Activated CD4-positive, alpha-beta T cell treated with anti-CD3 and anti-CD28 coated beads, Interleukin-2, amount 10 ng/mL, durations not matched to agents 24 days and 14 days (primary cell): ENCODE measurements at regions not wholly inside any gene's neighbourhood (a gene's known extent, or its start where the extent isn't known, plus 50 kb on each side); places are given as distances from the start of the nearest gene placed in this dataset.
"Not testable (repeated sequence)": the region's sequence is repeated elsewhere in the genome, so short reads cannot be mapped to it uniquely, and the experiment has no call there.

Experiments
- DNase-seq: peaks from one replicate; pipeline ENCODE4 v3.0.0; 2022
- H3K27ac Mint-ChIP-seq: one replicate; pipeline ENCODE4 v1.8.0; 2022; ENCODE audit warnings: mild to moderate bottlenecking, mixed read lengths
- H3K27me3 Mint-ChIP-seq: one replicate; pipeline ENCODE4 v1.8.0; 2022; ENCODE audit warnings: mixed read lengths
- H3K36me3 Mint-ChIP-seq: one replicate; pipeline ENCODE4 v1.8.0; 2022; ENCODE audit warnings: low read depth, mild to moderate bottlenecking, mixed read lengths
- H3K4me1 Mint-ChIP-seq: one replicate; pipeline ENCODE4 v1.8.0; 2021; ENCODE audit warnings: mixed read lengths
- H3K4me3 Mint-ChIP-seq: one replicate; pipeline ENCODE4 v1.8.0; 2022; ENCODE audit warnings: mild to moderate bottlenecking, moderate library complexity, mixed read lengths
- H3K9me3 Mint-ChIP-seq: one replicate; pipeline ENCODE4 v1.8.0; 2021; ENCODE audit warnings: mixed read lengths
- intact Hi-C: fragments of 100-400 bp; cut with micrococcal nuclease; formaldehyde crosslinking; loops from one replicate; pipeline ENCODE4 v1.15.1; 2023

GRCh38 chr6:140388192-140388802, 1013.8 kb upstream of the CITED2 start:
- H3K9me3 Mint-ChIP-seq: peaks cover 8% of the 10 kb centered on the region
- H3K27me3 Mint-ChIP-seq: no peaks in the 10 kb centered on the region
- no peak overlapping the region for H3K27ac Mint-ChIP-seq
- intact Hi-C loops: no loop called here
- no peaks in the 10 kb centered on the region for H3K36me3 Mint-ChIP-seq
- H3K4me3 Mint-ChIP-seq: no peak overlapping the region
- H3K4me1 Mint-ChIP-seq: no peaks in the 10 kb centered on the region
- no peak for DNase-seq

- Mint-ChIP-seq H3K27me3 (no peaks in the 10 kb centered on the region), H3K4me3 (no peak overlapping the region), H3K27ac (no peak overlapping the region), H3K4me1 (no peaks in the 10 kb centered on the region), H3K9me3 (peaks cover 8% of the 10 kb centered on the region), H3K36me3 (no peaks in the 10 kb centered on the region)
- intact Hi-C loops: no loop called here
- DNase-seq: no peak
Measured at GRCh38 chr6:140385679-140386078, 1011.2 kb upstream of the CITED2 start.

DNA sequence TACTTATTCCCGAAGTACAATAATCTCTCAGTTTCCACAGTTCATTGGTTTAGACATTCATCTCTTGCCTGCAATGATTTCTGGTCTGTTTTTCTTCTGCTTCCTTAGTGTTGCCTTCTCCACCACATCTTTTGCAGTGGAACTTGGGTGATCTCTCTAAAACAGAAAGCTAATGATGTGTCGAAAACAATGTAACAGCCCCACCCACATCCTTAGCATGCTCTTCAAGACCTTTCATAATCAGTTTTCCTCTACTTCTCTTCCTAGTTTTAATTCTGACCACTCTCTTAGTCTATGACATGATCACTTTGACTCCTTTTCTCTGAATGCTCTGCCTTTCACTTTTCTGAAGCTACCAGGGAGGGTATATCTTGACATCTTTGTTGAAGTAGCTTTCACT, 1007.9 kb upstream of the CITED2 start:
- Mint-ChIP-seq H3K4me3 (no peak overlapping the region), H3K36me3 (no peaks in the 10 kb centered on the region), H3K4me1 (no peaks in the 10 kb centered on the region), H3K27me3 (no peaks in the 10 kb centered on the region), H3K9me3 (peaks cover 8% of the 10 kb centered on the region), H3K27ac (no peak overlapping the region)
- intact Hi-C loops: no loop called here
- no peak for DNase-seq

DNA sequence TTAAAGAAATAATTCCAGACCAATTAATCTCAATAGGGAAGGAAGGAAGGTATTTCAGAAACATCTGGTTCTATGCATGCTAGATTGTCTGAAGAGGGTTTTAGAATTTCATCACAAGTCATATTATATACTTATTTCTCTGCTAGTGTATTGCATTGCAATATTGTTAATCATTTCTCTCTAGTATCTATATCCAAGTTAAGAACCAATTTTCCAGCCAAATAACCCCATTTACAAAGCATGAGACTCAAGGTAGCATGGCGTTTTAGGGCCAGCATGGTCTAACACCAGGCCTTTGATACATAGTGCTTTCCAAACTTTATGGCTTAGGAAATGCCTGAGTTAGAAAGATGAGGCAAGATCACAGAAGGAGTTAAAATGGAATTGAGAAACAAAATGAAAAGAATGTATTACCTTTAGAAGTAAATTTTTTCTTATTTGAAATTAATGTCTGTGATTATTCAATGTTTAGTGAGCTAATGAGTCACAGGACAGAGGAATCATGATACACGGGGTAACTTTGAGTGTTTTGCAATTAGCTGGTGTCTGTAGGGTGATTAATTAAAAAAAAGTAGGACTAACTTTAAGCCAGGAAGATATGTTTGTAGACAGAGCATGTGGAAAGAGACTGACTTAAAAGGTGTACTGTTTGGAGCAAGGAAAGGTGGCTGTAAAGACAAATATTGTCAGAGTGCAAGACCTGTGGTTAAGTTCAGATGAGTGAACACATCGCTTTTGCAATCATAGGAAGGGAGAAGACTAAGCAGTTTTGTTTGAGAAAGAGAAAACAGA, 1006.2 kb upstream of the CITED2 start:
- Mint-ChIP-seq H3K9me3 (peaks cover 1% of the 10 kb centered on the region), H3K4me1 (no peaks in the 10 kb centered on the region), H3K27me3 (no peaks in the 10 kb centered on the region), H3K36me3 (no peaks in the 10 kb centered on the region), H3K4me3 (no peak overlapping the region), H3K27ac (no peak overlapping the region)
- no peak for DNase-seq
- intact Hi-C loops: no loop called here

DNA sequence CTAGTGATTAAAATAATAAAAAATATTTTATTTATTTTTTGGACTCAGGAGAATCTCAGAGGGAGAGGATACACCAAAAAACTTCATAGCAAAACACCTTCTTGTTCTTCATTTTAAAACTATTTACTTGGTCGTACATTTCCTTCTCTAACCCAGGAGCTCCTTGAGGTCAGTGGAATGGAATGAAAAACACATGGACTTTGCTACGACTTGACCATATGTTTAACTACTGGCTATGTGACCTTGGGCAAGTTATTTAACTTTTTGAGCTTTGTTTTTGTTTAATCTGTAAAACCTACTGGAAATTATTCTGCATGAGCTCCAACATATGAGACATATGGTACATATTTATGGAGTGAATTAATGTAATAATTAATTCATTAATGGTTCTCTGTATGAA, 1005.5 kb upstream of the CITED2 start:
- DNase-seq: no peak
- Mint-ChIP-seq H3K4me1 (no peaks in the 10 kb centered on the region), H3K27ac (no peak overlapping the region), H3K36me3 (no peaks in the 10 kb centered on the region), H3K9me3 (no peaks in the 10 kb centered on the region), H3K27me3 (no peaks in the 10 kb centered on the region), H3K4me3 (no peak overlapping the region)
- intact Hi-C loops: no loop called here

GRCh38 chr6:140376209-140376608, 1001.8 kb upstream of the CITED2 start:
- Mint-ChIP-seq H3K4me3 (no peak overlapping the region), H3K4me1 (no peaks in the 10 kb centered on the region), H3K36me3 (no peaks in the 10 kb centered on the region), H3K9me3 (no peaks in the 10 kb centered on the region), H3K27me3 (no peaks in the 10 kb centered on the region), H3K27ac (no peak overlapping the region)
- intact Hi-C loops: no loop called here
- no peak for DNase-seq

- H3K4me3 Mint-ChIP-seq, H3K9me3 Mint-ChIP-seq, DNase-seq, intact Hi-C loops, H3K27me3 Mint-ChIP-seq, H3K4me1 Mint-ChIP-seq, H3K36me3 Mint-ChIP-seq, H3K27ac Mint-ChIP-seq: not testable (repeated sequence)
Measured at GRCh38 chr6:140373728-140374127, 999.3 kb upstream of the CITED2 start.

GRCh38 chr6:140372064-140372463, 997.6 kb upstream of the CITED2 start:
- Mint-ChIP-seq H3K4me1 (no peaks in the 10 kb centered on the region), H3K9me3 (no peaks in the 10 kb centered on the region), H3K4me3 (no peak overlapping the region), H3K36me3 (no peaks in the 10 kb centered on the region), H3K27ac (no peak overlapping the region), H3K27me3 (no peaks in the 10 kb centered on the region)
- no peak for DNase-seq
- intact Hi-C loops: no loop called here

GRCh38 chr6:140370976-140371870, 996.8 kb upstream of the CITED2 start:
- no peak overlapping the region for H3K4me3 Mint-ChIP-seq
- H3K36me3 Mint-ChIP-seq: no peaks in the 10 kb centered on the region
- no peak for DNase-seq
- no peak overlapping the region for H3K27ac Mint-ChIP-seq
- no peaks in the 10 kb centered on the region for H3K4me1 Mint-ChIP-seq
- intact Hi-C loops: no loop called here
- H3K9me3 Mint-ChIP-seq: no peaks in the 10 kb centered on the region
- no peaks in the 10 kb centered on the region for H3K27me3 Mint-ChIP-seq

DNA sequence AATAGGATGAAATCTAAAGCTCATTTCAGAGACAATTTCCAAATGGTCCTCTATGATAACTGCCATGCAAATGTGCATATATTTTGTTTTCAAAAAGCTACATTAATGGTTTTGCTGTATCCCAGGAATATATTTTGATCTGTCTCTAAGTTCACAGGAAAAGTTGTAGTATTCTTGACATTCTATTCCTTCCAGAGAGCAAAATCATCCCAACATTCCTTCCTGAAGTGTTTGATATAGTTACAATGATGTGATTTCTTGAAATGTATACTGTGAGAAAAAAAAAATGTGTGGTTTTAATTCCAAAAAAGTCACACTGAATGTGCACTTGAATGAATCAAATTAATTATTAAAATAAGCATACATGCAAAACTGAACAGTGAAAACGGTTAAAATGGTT, 996.0 kb upstream of the CITED2 start:
- Mint-ChIP-seq H3K27me3 (no peaks in the 10 kb centered on the region), H3K4me1 (no peaks in the 10 kb centered on the region), H3K36me3 (no peaks in the 10 kb centered on the region), H3K4me3 (no peak overlapping the region), H3K9me3 (no peaks in the 10 kb centered on the region), H3K27ac (no peak overlapping the region)
- intact Hi-C loops: no loop called here
- no peak for DNase-seq

DNA sequence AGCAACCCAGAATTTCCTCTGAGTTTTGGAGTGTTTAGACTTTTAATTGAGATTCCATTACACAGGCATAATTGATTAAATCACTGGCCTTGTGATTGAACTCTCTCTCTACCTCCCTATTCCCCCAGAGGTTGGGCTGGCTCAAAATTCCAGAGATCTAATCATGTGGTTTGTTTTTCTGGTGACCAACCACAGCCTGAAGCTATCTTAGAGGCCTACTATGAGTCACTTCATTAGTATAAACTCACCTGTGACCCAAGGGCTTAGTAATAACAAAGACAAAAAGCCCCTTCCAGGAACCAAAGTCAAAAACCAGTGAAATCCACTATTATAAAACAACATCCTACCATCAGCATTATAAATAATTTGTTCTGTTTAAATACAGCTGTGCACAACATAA, 992.5 kb upstream of the CITED2 start:
- intact Hi-C loops: no loop called here
- no peaks in the 10 kb centered on the region for H3K27me3 Mint-ChIP-seq

DNA sequence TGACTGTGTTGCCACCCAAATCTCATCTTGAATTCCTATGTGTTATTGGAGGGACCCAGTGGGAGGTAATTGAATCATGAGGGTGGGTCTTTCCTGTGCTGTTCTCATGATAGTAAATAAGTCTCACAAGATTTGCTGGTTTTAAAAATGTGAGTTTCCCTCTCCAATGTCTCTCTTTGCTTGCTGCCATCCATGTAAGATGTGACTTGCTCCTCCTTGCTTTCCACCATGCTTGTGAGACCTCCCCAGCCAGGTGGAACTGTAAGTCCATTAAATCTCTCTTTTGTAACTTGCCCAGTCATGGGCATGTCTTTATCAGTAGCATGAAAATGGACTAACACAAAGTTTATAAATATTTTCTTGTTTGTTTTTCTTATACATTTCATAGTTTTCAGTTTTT, 990.5 kb upstream of the CITED2 start:
- no peaks in the 10 kb centered on the region for H3K27me3 Mint-ChIP-seq
- no peaks in the 10 kb centered on the region for H3K36me3 Mint-ChIP-seq
- no peaks in the 10 kb centered on the region for H3K9me3 Mint-ChIP-seq
- intact Hi-C loops: no loop called here
- H3K27ac Mint-ChIP-seq: no peak overlapping the region
- H3K4me3 Mint-ChIP-seq: no peak overlapping the region
- no peaks in the 10 kb centered on the region for H3K4me1 Mint-ChIP-seq
- DNase-seq: no peak

More for the DNA sequence above, 992.5 kb upstream of the CITED2 start:
- no peaks in the 10 kb centered on the region for H3K36me3 Mint-ChIP-seq
- no peaks in the 10 kb centered on the region for H3K9me3 Mint-ChIP-seq
- no peak overlapping the region for H3K4me3 Mint-ChIP-seq
- H3K4me1 Mint-ChIP-seq: no peaks in the 10 kb centered on the region
- no peak overlapping the region for H3K27ac Mint-ChIP-seq
- DNase-seq: no peak

- Mint-ChIP-seq H3K36me3 (no peaks in the 10 kb centered on the region), H3K4me1 (no peaks in the 10 kb centered on the region), H3K27ac (no peak overlapping the region), H3K4me3 (no peak overlapping the region), H3K27me3 (no peaks in the 10 kb centered on the region), H3K9me3 (no peaks in the 10 kb centered on the region)
- intact Hi-C loops: no loop called here
- no peak for DNase-seq
Measured at GRCh38 chr6:140360651-140361050, 986.2 kb upstream of the CITED2 start.

GRCh38 chr6:140355476-140355875, 981.0 kb upstream of the CITED2 start:
- no peaks in the 10 kb centered on the region for H3K9me3 Mint-ChIP-seq
- H3K36me3 Mint-ChIP-seq: no peaks in the 10 kb centered on the region
- H3K27ac Mint-ChIP-seq: no peak overlapping the region
- DNase-seq: no peak
- no peak overlapping the region for H3K4me3 Mint-ChIP-seq
- H3K4me1 Mint-ChIP-seq: no peaks in the 10 kb centered on the region
- H3K27me3 Mint-ChIP-seq: no peaks in the 10 kb centered on the region
- intact Hi-C loops: no loop called here
